Esophagus muscularis mucosa (tissue), 4 donors: ENCODE measurements at regions not wholly inside any gene's neighbourhood (a gene's known extent, or its start where the extent isn't known, plus 50 kb on each side); places are given as distances from the start of the nearest gene placed in this dataset.

Experiments
- CTCF ChIP-seq, 3 experiments: fragments of 200-600 bp in 2 of 3; fragments of 450-650 bp in 1 of 3; sonication (generic) in 2 of 3; IDR thresholded peaks; one replicate each; pipeline ENCODE4 v1.5.1; 2017 to 2019; ENCODE audit warnings: antibody characterized with exemption in 3 of 3, mild to moderate bottlenecking in 2 of 3, moderate library complexity in 1 of 3
- EP300 ChIP-seq: sonication (generic); formaldehyde crosslinking; IDR thresholded peaks from one replicate; pipeline ENCODE4 v1.6.1; 2017; ENCODE audit warnings: antibody characterized with exemption
- POLR2A ChIP-seq: fragments of 450-650 bp; IDR thresholded peaks from one replicate; pipeline ENCODE4 v1.6.1; 2017; ENCODE audit warnings: antibody characterized with exemption, moderate library complexity, mild to moderate bottlenecking, low read depth
- POLR2AphosphoS5 ChIP-seq, 2 donors: sonication (generic); formaldehyde crosslinking; IDR thresholded peaks; one replicate each; pipeline ENCODE4 v1.6.1; 2017; ENCODE audit warnings: antibody characterized with exemption in 2 of 2

- no peak for TF ChIP-seq CTCF (IDR thresholded peaks at IDR 0.05)
- TF ChIP-seq POLR2A: no peak
- TF ChIP-seq EP300: no peak
- TF ChIP-seq POLR2AphosphoS5 (IDR thresholded peaks at IDR 0.05): no peak
Observed at GRCh38 chr2:217328622-217328978, 468.7 kb upstream of the TNP1 start.
